ENCODE measurements at regions not wholly inside any gene's neighbourhood (a gene's known extent, or its start where the extent isn't known, plus 50 kb on each side); places are given as distances from the start of the nearest gene placed in this dataset.

GRCh38 chr11:13222285-13222684 lies 55.3 kb upstream of the BMAL1 start:
- H3K4me3 ChIP-seq (replicated peaks in 1 of 2; ENCODE audit: low read depth in 2 of 2, low read length in 2 of 2), result no peak overlapping the region
- peak in 1 of 2 donors; percentile 47 for DNase-seq (ENCODE audit: low read depth in 2 of 2)
- no peak for TF ChIP-seq CTCF (IDR thresholded peaks at IDR 0.05; ENCODE audit: low read depth, low read length)

GRCh38 chr11:13223112-13223511 lies 54.5 kb upstream of the BMAL1 start:
- no peak for DNase-seq (ENCODE audit: low read depth in 2 of 2)
- TF ChIP-seq CTCF (IDR thresholded peaks at IDR 0.05; ENCODE audit: low read depth, low read length), result no peak

GRCh38 chr11:13224324-13224723 lies 53.3 kb upstream of the BMAL1 start:
- DNase-seq (ENCODE audit: low read depth in 2 of 2), result no peak
- H3K4me3 ChIP-seq (replicated peaks in 1 of 2; ENCODE audit: low read depth in 2 of 2, low read length in 2 of 2), result no peak overlapping the region
- no peak for TF ChIP-seq CTCF (IDR thresholded peaks at IDR 0.05; ENCODE audit: low read depth, low read length)

More at GRCh38 chr11:13223112-13223511, 54.5 kb upstream of the BMAL1 start:
- H3K4me3 ChIP-seq (replicated peaks in 1 of 2; ENCODE audit: low read depth in 2 of 2, low read length in 2 of 2), result no peak overlapping the region

GRCh38 chr11:13225038-13226001 lies 52.3 kb upstream of the BMAL1 start:
- TF ChIP-seq CTCF (IDR thresholded peaks at IDR 0.05; ENCODE audit: low read depth, low read length), result no peak
- DNase-seq (ENCODE audit: low read depth in 2 of 2), result no peak
- H3K4me3 ChIP-seq (replicated peaks in 1 of 2; ENCODE audit: low read depth in 2 of 2, low read length in 2 of 2), result no peak overlapping the region

- no peak for DNase-seq (ENCODE audit: low read depth in 2 of 2)
- no peak for TF ChIP-seq CTCF (IDR thresholded peaks at IDR 0.05; ENCODE audit: low read depth, low read length)
- H3K4me3 ChIP-seq (replicated peaks in 1 of 2; ENCODE audit: low read depth in 2 of 2, low read length in 2 of 2), result no peak overlapping the region
Measured at GRCh38 chr11:13227676-13228255, 49.8 kb upstream of the BMAL1 start.
